ENCODE measurements at regions not wholly inside any gene's neighbourhood (a gene's known extent, or its start where the extent isn't known, plus 50 kb on each side); places are given as distances from the start of the nearest gene placed in this dataset.
A peak's percentile ranks its signal among the peaks of the same experiment; 100 is the strongest.

- TF ChIP-seq, protein P1, sequence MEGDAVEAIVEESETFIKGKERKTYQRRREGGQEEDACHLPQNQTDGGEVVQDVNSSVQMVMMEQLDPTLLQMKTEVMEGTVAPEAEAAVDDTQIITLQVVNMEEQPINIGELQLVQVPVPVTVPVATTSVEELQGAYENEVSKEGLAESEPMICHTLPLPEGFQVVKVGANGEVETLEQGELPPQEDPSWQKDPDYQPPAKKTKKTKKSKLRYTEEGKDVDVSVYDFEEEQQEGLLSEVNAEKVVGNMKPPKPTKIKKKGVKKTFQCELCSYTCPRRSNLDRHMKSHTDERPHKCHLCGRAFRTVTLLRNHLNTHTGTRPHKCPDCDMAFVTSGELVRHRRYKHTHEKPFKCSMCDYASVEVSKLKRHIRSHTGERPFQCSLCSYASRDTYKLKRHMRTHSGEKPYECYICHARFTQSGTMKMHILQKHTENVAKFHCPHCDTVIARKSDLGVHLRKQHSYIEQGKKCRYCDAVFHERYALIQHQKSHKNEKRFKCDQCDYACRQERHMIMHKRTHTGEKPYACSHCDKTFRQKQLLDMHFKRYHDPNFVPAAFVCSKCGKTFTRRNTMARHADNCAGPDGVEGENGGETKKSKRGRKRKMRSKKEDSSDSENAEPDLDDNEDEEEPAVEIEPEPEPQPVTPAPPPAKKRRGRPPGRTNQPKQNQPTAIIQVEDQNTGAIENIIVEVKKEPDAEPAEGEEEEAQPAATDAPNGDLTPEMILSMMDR (IDR thresholded peaks at IDR 0.05; ENCODE audit: extremely low read depth, missing control alignments), result no peak
- no peak for DNase-seq (ENCODE audit: low spot score)
These were observed 50.7 kb downstream of the ARHGAP35 start for GRCh38 chr19:46911456-46911855.

- DNase-seq (ENCODE audit: low spot score), result no peak
- TF ChIP-seq, protein P1 (IDR thresholded peaks at IDR 0.05; ENCODE audit: extremely low read depth, missing control alignments), result no peak
These were observed 52.5 kb downstream of the ARHGAP35 start for GRCh38 chr19:46913198-46913851.

- peak; percentile 17 for DNase-seq (ENCODE audit: low spot score)
- TF ChIP-seq, protein P1 (IDR thresholded peaks at IDR 0.05; ENCODE audit: extremely low read depth, missing control alignments), result no peak
These were observed 53.1 kb downstream of the ARHGAP35 start for GRCh38 chr19:46913852-46914430.

- no peak for DNase-seq (ENCODE audit: low spot score)
- TF ChIP-seq, protein P1 (IDR thresholded peaks at IDR 0.05; ENCODE audit: extremely low read depth, missing control alignments), result no peak
These were observed 54.6 kb downstream of the ARHGAP35 start for GRCh38 chr19:46915386-46915785.

- TF ChIP-seq, protein P1 (IDR thresholded peaks at IDR 0.05; ENCODE audit: extremely low read depth, missing control alignments), result no peak
- no peak for DNase-seq (ENCODE audit: low spot score)
These were observed 56.2 kb downstream of the ARHGAP35 start for GRCh38 chr19:46917002-46917401.

DNA sequence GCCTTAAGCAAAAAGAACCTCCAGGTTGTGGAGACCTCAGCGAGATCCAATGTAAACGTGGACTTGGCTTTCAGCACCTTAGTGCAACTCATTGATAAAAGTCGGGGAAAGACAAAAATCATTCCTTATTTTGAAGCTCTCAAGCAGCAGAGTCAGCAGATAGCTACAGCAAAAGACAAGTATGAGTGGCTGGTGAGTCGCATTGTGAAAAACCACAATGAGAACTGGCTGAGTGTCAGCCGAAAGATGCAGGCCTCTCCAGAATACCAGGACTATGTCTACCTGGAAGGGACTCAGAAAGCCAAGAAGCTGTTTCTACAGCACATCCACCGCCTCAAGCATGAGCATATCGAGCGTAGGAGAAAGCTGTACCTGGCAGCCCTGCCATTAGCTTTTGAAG, 58.5 kb downstream of the ARHGAP35 start:
- DNase-seq (ENCODE audit: low spot score), result no peak
- TF ChIP-seq, protein P1 (IDR thresholded peaks at IDR 0.05; ENCODE audit: extremely low read depth, missing control alignments), result no peak

- no peak for DNase-seq (ENCODE audit: low spot score)
- TF ChIP-seq, protein P1 (IDR thresholded peaks at IDR 0.05; ENCODE audit: extremely low read depth, missing control alignments), result no peak
These were observed 59.6 kb downstream of the ARHGAP35 start for GRCh38 chr19:46920362-46920761.

Data from GM20000 (cell line).